Psoas muscle (tissue), 7 donors: ENCODE measurements at regions not wholly inside any gene's neighbourhood (a gene's known extent, or its start where the extent isn't known, plus 50 kb on each side); places are given as distances from the start of the nearest gene placed in this dataset.

Source experiments
- ATAC-seq, 4 donors: fragments of 200-7000 bp; cut with Tn5 transposase; one replicate each; pipeline ENCODE4 v1.9.1; 2020; ENCODE audit warnings: moderate library complexity in 3 of 4, mild to moderate bottlenecking in 2 of 4
- DNase-seq, 2 donors: peaks; one replicate each; pipeline ENCODE4 v3.0.0-alpha.2; 2020
- H3K27ac ChIP-seq: fragments of 200-600 bp; one replicate; pipeline ENCODE4 v1.8.0; 2022
- H3K27me3 ChIP-seq, 3 donors: fragments of 200-600 bp in 1 of 3; one replicate each; pipeline versions ENCODE4 v1.6.1 to v1.8.0; 2013 to 2022; ENCODE audit warnings: low read length in 2 of 3, mild to moderate bottlenecking in 2 of 3, moderate library complexity in 1 of 3; ENCODE audit not compliant: insufficient read depth in 3 of 3
- H3K36me3 ChIP-seq, 2 donors: fragments of 200-600 bp in 1 of 2; one replicate each; pipeline versions ENCODE4 v1.6.1 to v1.8.0; 2013 to 2022; ENCODE audit warnings: low read depth in 1 of 2, mild to moderate bottlenecking in 1 of 2, moderate library complexity in 1 of 2; ENCODE audit not compliant: insufficient read depth in 1 of 2
- H3K4me1 ChIP-seq: fragments of 200-600 bp; one replicate; pipeline ENCODE4 v1.8.0; 2022
- H3K4me3 ChIP-seq: fragments of 200-600 bp; one replicate; pipeline ENCODE4 v1.8.0; 2022; ENCODE audit warnings: mild to moderate bottlenecking
- H3K9me3 ChIP-seq: fragments of 200-600 bp; one replicate; pipeline ENCODE4 v1.8.0; 2022
- WGBS, 3 donors: extraction: QIAGEN DNeasy Blood & Tissue Kit; methylation state at CpG; one replicate each; pipeline versions ENCODE4 v1.1.6 to v1.1.7; 2013; 5-methylcytosine and 5-hydroxymethylcytosine counted together
- intact Hi-C, 2 donors: fragments of 100-400 bp; cut with DNase I; formaldehyde crosslinking; loops; one replicate each; pipeline versions ENCODE4 v1.11.0 to v1.14.2; 2022
- TF ChIP-seq, protein P1 (sequence below): fragments of 200-600 bp; IDR thresholded peaks from one replicate; pipeline ENCODE4 v1.8.0; 2022; ENCODE audit warnings: antibody characterized with exemption
- donor health status: healthy with polysubstance abuse.
- donor health status: DM: no; HTN: no; CAD: no; lungs with moderate emphysema.
- donor health status: Bipolar disorder and iron deficiency.
- donor health status: healthy.
- donor health status: DM: yes; HTN: yes; CAD: no.
- donor health status: DM: no; HTN: no; CAD: no.
- donor health status: DM: yes; HTN: yes; CAD: no.

DNA sequence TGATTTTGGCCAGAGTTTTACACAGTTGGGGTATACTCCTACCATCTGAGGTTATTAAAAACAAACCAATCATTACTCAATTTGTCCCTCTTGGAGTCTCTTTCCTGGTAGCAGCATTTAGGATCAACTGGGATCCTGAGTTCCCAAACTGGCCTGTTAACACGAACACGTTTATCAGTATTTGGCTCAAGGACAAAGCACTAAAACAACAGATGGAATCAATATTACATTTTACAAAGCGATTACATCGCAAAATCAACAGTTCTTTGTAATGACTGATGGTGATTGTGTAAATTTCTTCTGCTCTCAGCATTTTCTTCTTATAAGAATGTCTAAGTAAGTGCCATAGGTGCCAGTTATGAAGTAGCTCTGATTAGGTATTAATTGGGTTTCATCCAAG is 582.9 kb upstream of the ANKRD30A start:
- Histone ChIP-seq H3K4me3 (no peak overlapping the region), H3K4me1 (no peaks in the 10 kb centered on the region), H3K27me3 (no peaks in the 10 kb centered on the region), H3K27ac (no peak overlapping the region), H3K36me3 (no peaks in the 10 kb centered on the region), H3K9me3 (peaks cover 3% of the 10 kb centered on the region)
- no peak for ATAC-seq
- intact Hi-C loops: no loop called here
- TF ChIP-seq, protein P1, sequence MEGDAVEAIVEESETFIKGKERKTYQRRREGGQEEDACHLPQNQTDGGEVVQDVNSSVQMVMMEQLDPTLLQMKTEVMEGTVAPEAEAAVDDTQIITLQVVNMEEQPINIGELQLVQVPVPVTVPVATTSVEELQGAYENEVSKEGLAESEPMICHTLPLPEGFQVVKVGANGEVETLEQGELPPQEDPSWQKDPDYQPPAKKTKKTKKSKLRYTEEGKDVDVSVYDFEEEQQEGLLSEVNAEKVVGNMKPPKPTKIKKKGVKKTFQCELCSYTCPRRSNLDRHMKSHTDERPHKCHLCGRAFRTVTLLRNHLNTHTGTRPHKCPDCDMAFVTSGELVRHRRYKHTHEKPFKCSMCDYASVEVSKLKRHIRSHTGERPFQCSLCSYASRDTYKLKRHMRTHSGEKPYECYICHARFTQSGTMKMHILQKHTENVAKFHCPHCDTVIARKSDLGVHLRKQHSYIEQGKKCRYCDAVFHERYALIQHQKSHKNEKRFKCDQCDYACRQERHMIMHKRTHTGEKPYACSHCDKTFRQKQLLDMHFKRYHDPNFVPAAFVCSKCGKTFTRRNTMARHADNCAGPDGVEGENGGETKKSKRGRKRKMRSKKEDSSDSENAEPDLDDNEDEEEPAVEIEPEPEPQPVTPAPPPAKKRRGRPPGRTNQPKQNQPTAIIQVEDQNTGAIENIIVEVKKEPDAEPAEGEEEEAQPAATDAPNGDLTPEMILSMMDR: no peak
- no peak for DNase-seq
- 57 to 64% (median 61%) methylated on average over 4 of the region's 4 CpGs for WGBS, 3 donors

DNA sequence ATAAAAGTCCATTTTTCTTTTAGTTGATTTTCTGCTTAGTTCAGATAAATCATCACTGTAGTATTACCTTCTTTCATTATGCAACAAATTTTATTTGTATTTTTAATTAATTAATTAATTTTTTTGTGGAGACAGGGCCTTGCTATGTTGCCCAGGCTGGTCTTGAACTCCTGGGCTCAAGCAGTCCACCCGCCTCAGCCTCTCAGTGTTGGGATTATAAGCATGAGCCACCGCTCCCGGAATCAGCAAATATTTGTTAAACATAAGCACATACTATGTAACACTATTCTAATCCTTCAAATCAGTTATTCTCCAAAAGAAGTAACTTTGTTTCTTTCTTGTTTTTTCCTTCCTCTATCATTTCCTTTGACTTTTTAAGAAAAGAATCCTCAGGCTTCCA is 584.8 kb upstream of the ANKRD30A start:
- ATAC-seq (no peak), DNase-seq (no peak)
- intact Hi-C loops: no loop called here
- Histone ChIP-seq H3K27ac (no peak overlapping the region), H3K27me3 (no peaks in the 10 kb centered on the region), H3K36me3 (no peaks in the 10 kb centered on the region), H3K4me1 (no peaks in the 10 kb centered on the region), H3K4me3 (no peak overlapping the region), H3K9me3 (no peaks in the 10 kb centered on the region)
- TF ChIP-seq, protein P1: no peak
- 92 to 96% (median 94%) methylated on average over 3 of the region's 3 CpGs for WGBS, 3 donors

DNA sequence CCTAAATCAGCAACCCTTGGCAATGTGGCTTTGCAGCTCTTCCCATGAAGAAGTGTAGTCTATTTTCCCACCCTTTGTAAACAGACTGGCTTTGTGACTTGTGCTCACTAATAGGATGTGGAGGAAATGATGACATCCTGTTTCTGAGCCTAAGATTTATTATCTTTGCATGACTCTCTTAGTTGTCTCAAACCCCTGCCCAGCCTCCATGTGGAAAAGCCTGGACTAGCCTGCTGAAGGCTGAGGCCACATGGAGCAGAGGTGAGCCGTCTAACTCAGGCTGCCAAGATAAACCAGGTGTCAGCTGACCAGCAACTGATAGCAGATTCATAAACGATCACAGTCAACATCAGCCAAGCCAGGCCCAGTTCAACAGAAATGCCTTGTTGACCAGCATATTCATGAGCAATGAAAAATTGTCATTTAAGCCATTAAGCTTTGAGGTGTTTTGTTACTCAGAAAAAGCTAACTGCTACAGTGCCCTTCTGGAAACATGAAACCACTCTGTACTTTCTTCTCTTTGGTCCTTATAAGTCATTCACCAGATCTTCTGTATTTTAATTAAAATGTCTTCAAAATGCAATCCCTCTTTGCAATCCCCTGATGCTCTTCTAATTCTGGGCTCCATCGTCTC is 586.3 kb upstream of the ANKRD30A start:
- Histone ChIP-seq H3K4me3 (no peak overlapping the region), H3K36me3 (no peaks in the 10 kb centered on the region), H3K27ac (no peak overlapping the region), H3K9me3 (no peaks in the 10 kb centered on the region), H3K27me3 (no peaks in the 10 kb centered on the region), H3K4me1 (no peaks in the 10 kb centered on the region)
- ATAC-seq (no peak), DNase-seq (no peak)
- WGBS, 3 donors: 46 to 51% (median 50%) methylated on average over 3 of the region's 3 CpGs
- intact Hi-C loops: no loop called here
- TF ChIP-seq, protein P1: no peak

DNA sequence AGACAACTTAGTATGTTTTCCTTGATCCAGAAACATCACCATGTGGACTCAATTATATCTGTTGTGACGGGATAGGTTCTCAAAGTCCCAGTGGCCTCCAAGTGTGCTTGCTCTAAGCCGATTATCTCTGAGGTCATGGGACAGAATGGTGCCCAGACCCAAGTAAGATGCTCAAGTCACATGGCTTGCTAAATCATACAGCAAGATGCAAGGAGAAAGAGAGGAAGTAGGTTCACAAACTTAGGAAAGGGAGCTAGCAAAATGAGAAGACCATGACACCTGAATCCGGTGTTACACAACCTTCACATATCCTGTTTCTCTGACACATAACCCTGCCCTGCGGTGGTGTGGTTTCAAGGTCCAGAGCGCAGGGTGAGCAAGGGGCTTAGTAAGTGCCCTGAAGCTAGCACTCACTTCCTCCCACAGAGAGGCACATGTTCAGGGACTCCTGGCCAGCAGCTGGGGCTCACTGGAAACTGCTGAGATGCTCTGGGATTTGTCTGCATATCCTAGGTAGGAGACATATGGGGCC is 590.9 kb upstream of the ANKRD30A start:
- TF ChIP-seq, protein P1: no peak
- Histone ChIP-seq H3K27ac (no peak overlapping the region), H3K4me3 (no peak overlapping the region), H3K9me3 (no peaks in the 10 kb centered on the region), H3K36me3 (no peaks in the 10 kb centered on the region), H3K27me3 (no peaks in the 10 kb centered on the region), H3K4me1 (no peaks in the 10 kb centered on the region)
- DNase-seq (no peak), ATAC-seq (no peak)
- WGBS, 3 donors: 58 to 69% (median 62%) methylated on average over 5 of the region's 5 CpGs
- intact Hi-C loops: no loop called here

DNA sequence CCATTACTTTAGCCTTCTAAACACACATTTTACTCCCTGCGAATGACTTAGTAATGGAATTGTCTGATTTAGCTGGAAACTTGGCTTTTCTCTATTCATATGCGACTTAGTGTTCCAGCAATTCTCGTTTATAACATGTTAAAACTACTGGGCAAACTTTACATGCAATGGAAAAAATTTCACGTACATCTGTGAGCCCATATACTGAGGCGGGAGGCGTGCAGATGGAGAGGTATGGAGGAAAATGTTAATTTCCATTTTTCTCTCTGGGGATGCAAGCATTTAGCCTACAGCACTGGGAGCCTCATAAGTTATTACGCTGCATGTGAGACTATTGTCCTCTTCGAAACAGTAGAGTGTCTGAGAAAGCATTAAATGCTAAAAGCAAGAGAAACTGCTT is 591.5 kb upstream of the ANKRD30A start:
- TF ChIP-seq, protein P1: no peak
- intact Hi-C loops: no loop called here
- DNase-seq: no peak
- WGBS, 3 donors: 83 to 87% (median 85%) methylated on average over 8 of the region's 8 CpGs
- no peaks in the 10 kb centered on the region for H3K36me3 ChIP-seq
- H3K4me1 ChIP-seq: no peaks in the 10 kb centered on the region
- no peak overlapping the region for H3K4me3 ChIP-seq
- H3K9me3 ChIP-seq: no peaks in the 10 kb centered on the region
- H3K27me3 ChIP-seq: no peaks in the 10 kb centered on the region
- ATAC-seq: no peak
- no peak overlapping the region for H3K27ac ChIP-seq
